HL-60 (cell line): ENCODE measurements at regions not wholly inside any gene's neighbourhood (a gene's known extent, or its start where the extent isn't known, plus 50 kb on each side); places are given as distances from the start of the nearest gene placed in this dataset.

Experiments used
- POLR2AphosphoS5 ChIP-seq: IDR thresholded peaks from 2 replicates; pipeline ENCODE4 v1.6.1; 2012; ENCODE audit warnings: low read depth
- TF ChIP-seq, protein P1 (sequence below): IDR thresholded peaks from one replicate; pipeline ENCODE4 v1.5.1; 2011; ENCODE audit warnings: low read length, control low read depth, inconsistent platforms; ENCODE audit not compliant: insufficient read depth

DNA sequence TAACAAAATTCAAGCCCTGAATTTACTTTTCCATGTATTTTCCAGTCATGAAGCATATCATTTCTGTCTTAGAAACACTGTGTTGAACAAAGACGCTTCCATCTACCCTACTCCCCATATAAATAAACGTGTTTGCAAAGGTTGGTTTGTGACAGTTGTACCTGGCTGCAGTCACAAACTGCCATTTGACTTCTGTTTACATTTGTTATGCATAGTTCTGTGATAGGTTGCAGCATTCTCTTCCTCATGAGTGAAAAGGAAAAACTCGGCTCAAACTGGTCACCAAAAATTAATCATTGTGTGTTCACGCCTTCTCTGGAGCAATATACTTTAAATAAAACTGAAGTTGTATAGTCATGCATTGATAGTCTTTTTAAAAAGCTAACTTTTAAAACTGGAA is 69.3 kb upstream of the MOCS2 start:
- TF ChIP-seq POLR2AphosphoS5, result no peak
- TF ChIP-seq, protein P1, sequence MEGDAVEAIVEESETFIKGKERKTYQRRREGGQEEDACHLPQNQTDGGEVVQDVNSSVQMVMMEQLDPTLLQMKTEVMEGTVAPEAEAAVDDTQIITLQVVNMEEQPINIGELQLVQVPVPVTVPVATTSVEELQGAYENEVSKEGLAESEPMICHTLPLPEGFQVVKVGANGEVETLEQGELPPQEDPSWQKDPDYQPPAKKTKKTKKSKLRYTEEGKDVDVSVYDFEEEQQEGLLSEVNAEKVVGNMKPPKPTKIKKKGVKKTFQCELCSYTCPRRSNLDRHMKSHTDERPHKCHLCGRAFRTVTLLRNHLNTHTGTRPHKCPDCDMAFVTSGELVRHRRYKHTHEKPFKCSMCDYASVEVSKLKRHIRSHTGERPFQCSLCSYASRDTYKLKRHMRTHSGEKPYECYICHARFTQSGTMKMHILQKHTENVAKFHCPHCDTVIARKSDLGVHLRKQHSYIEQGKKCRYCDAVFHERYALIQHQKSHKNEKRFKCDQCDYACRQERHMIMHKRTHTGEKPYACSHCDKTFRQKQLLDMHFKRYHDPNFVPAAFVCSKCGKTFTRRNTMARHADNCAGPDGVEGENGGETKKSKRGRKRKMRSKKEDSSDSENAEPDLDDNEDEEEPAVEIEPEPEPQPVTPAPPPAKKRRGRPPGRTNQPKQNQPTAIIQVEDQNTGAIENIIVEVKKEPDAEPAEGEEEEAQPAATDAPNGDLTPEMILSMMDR, result no peak
